ENCODE measurements at regions not wholly inside any gene's neighbourhood (a gene's known extent, or its start where the extent isn't known, plus 50 kb on each side); places are given as distances from the start of the nearest gene placed in this dataset.

DNA sequence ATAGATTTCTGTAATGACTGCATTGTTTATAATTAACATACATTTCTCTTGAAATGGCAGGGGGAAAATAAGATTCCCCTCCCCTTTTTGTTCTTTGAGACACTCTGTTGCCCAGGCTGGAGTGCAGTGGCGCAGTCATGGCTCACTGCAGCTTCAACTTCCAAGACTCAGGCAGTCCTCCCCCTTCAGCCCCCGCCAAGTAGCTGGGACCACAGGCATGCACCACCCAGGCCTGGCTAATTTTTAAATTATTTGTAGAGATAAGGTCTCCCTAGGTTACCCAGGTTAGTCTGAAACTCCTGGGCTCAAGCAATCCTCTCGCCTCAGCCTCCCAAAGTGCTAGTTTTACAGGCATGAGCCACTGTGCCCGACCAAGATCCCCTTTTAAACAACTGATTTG is 67.7 kb downstream of the KATNIP start:
- TF ChIP-seq RAD21 (IDR thresholded peaks at IDR 0.05; ENCODE audit: low read depth) (no peak), TEAD4 (IDR thresholded peaks at IDR 0.05) (no peak), NFIC (IDR thresholded peaks at IDR 0.05) (no peak), EP300 (IDR thresholded peaks at IDR 0.05; ENCODE audit: borderline replicate concordance) (no peak), YY1 (IDR thresholded peaks at IDR 0.05; ENCODE audit: low read depth) (no peak), TAF1 (IDR thresholded peaks at IDR 0.05; ENCODE audit: low read depth) (no peak), CEBPB (IDR thresholded peaks at IDR 0.05) (no peak), FOXM1 (IDR thresholded peaks at IDR 0.05; ENCODE audit: borderline replicate concordance, low read depth) (no peak), CREB1 (IDR thresholded peaks at IDR 0.05; ENCODE audit: low read depth) (no peak)
- TF ChIP-seq, protein P1, sequence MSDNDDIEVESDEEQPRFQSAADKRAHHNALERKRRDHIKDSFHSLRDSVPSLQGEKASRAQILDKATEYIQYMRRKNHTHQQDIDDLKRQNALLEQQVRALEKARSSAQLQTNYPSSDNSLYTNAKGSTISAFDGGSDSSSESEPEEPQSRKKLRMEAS (IDR thresholded peaks at IDR 0.05) = no peak
- TF ChIP-seq, protein P2, sequence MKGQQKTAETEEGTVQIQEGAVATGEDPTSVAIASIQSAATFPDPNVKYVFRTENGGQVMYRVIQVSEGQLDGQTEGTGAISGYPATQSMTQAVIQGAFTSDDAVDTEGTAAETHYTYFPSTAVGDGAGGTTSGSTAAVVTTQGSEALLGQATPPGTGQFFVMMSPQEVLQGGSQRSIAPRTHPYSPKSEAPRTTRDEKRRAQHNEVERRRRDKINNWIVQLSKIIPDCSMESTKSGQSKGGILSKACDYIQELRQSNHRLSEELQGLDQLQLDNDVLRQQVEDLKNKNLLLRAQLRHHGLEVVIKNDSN (IDR thresholded peaks at IDR 0.05) = no peak
- TF ChIP-seq, protein P3, sequence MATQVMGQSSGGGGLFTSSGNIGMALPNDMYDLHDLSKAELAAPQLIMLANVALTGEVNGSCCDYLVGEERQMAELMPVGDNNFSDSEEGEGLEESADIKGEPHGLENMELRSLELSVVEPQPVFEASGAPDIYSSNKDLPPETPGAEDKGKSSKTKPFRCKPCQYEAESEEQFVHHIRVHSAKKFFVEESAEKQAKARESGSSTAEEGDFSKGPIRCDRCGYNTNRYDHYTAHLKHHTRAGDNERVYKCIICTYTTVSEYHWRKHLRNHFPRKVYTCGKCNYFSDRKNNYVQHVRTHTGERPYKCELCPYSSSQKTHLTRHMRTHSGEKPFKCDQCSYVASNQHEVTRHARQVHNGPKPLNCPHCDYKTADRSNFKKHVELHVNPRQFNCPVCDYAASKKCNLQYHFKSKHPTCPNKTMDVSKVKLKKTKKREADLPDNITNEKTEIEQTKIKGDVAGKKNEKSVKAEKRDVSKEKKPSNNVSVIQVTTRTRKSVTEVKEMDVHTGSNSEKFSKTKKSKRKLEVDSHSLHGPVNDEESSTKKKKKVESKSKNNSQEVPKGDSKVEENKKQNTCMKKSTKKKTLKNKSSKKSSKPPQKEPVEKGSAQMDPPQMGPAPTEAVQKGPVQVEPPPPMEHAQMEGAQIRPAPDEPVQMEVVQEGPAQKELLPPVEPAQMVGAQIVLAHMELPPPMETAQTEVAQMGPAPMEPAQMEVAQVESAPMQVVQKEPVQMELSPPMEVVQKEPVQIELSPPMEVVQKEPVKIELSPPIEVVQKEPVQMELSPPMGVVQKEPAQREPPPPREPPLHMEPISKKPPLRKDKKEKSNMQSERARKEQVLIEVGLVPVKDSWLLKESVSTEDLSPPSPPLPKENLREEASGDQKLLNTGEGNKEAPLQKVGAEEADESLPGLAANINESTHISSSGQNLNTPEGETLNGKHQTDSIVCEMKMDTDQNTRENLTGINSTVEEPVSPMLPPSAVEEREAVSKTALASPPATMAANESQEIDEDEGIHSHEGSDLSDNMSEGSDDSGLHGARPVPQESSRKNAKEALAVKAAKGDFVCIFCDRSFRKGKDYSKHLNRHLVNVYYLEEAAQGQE (IDR thresholded peaks at IDR 0.05; ENCODE audit: low read depth) = no peak
